GM12864 (cell line): ENCODE measurements at regions not wholly inside any gene's neighbourhood (a gene's known extent, or its start where the extent isn't known, plus 50 kb on each side); places are given as distances from the start of the nearest gene placed in this dataset.

Experiments
- DNase-seq: peaks from one replicate; pipeline ENCODE4 v3.0.0-alpha.2; 2011; ENCODE audit warnings: low read depth
- H3K4me3 ChIP-seq: 2 replicates; pipeline ENCODE4 v1.5.1; 2011; ENCODE audit warnings: mild to moderate bottlenecking, low read depth, low read length, control low read depth
- TF ChIP-seq, protein P1 (sequence below): IDR thresholded peaks from 2 replicates; pipeline ENCODE4 v1.5.1; 2011; ENCODE audit warnings: low read depth, mild to moderate bottlenecking, moderate library complexity, low read length, control low read depth, inconsistent platforms; ENCODE audit errors: missing control alignments

DNA sequence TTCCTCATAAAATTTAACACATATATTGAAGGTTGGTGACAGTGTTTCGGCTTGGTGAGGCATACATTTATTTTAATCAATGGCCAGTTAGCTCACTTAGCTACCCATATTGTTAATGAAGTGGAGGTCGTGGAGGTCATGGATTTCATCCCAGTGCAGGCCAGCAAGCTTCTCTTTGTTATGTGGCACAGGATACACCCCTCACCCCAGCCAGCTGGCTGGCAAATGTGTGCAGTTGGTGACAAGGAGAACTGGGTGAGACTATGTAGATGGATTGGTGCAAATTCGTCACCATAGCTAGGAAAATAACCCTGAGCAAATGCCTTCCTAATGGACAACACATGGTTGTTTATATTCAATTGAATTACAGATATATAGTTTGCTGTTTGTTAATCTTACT, 50.5 kb upstream of the FOXP2 start:
- TF ChIP-seq, protein P1, sequence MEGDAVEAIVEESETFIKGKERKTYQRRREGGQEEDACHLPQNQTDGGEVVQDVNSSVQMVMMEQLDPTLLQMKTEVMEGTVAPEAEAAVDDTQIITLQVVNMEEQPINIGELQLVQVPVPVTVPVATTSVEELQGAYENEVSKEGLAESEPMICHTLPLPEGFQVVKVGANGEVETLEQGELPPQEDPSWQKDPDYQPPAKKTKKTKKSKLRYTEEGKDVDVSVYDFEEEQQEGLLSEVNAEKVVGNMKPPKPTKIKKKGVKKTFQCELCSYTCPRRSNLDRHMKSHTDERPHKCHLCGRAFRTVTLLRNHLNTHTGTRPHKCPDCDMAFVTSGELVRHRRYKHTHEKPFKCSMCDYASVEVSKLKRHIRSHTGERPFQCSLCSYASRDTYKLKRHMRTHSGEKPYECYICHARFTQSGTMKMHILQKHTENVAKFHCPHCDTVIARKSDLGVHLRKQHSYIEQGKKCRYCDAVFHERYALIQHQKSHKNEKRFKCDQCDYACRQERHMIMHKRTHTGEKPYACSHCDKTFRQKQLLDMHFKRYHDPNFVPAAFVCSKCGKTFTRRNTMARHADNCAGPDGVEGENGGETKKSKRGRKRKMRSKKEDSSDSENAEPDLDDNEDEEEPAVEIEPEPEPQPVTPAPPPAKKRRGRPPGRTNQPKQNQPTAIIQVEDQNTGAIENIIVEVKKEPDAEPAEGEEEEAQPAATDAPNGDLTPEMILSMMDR, result no peak

GRCh38 chr7:114363292-114363691, 51.3 kb upstream of the FOXP2 start:
- no peak overlapping the region for H3K4me3 ChIP-seq
- DNase-seq, result no peak
- TF ChIP-seq, protein P1, result no peak

More for the DNA sequence above, 50.5 kb upstream of the FOXP2 start:
- H3K4me3 ChIP-seq, result no peak overlapping the region
- DNase-seq, result no peak

DNA sequence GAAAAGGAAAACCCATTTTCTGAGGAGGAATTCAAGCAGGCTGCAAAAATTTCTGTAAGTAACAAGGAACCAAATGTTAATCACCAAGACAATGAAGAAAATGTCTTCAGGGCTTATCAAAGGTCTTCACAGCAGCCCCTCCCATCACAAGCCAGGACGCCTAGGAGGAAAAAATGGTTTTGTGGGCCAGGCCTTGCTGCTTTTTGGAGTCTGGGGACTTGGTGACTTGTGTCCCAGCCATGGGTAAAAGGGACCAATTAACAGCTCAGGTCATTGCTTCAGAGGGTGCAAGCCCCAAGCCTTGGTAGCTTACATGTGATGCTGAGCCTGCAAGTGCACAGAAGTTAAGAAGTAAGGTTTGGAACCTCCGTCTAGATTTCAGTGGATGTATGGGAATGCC, 55.7 kb upstream of the FOXP2 start:
- TF ChIP-seq, protein P1, result no peak
- no peak for DNase-seq

GRCh38 chr7:114356133-114356532, 58.5 kb upstream of the FOXP2 start:
- no peak overlapping the region for H3K4me3 ChIP-seq
- TF ChIP-seq, protein P1, result no peak
- DNase-seq, result no peak

More for the DNA sequence above, 55.7 kb upstream of the FOXP2 start:
- H3K4me3 ChIP-seq, result no peak overlapping the region

DNA sequence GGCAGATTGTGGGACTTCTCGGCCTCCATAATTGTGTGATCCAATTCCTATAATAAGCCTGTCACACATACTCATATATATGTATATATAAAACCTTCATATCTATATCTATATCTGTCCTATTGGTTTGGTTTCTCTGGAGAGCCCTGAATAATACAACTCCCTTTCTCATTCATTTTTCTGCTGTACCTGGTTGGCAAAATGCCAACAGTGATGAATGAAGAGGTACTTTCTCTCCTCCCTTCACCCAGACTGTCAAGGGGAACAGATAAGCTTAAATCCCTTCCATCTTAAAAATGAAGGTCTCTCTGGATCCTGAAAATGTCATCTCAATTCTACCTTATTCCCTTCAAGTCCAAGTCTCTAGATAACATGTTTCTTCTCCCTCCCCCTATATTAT, 60.3 kb upstream of the FOXP2 start:
- DNase-seq, result no peak
- TF ChIP-seq, protein P1, result no peak
- H3K4me3 ChIP-seq, result no peak overlapping the region

- TF ChIP-seq, protein P1, result no peak
- no peak overlapping the region for H3K4me3 ChIP-seq
- no peak for DNase-seq
Measured at GRCh38 chr7:114345494-114345893, 69.1 kb upstream of the FOXP2 start.

- TF ChIP-seq, protein P1, result no peak
- no peak overlapping the region for H3K4me3 ChIP-seq
- no peak for DNase-seq
Measured at GRCh38 chr7:114343949-114344708, 70.5 kb upstream of the FOXP2 start.
